Tibial nerve (tissue), 4 donors: ENCODE measurements at regions not wholly inside any gene's neighbourhood (a gene's known extent, or its start where the extent isn't known, plus 50 kb on each side); places are given as distances from the start of the nearest gene placed in this dataset.

Experiments used
- DNase-seq, 2 donors: peaks; one replicate each; pipeline ENCODE4 v3.0.0-alpha.2; 2019; ENCODE audit warnings: low spot score in 2 of 2
- H3K27ac ChIP-seq, 4 donors: fragments of 200-600 bp; sonication (generic) in 3 of 4; one replicate each; pipeline ENCODE4 v1.5.1; 2017 to 2019; ENCODE audit warnings: mild to moderate bottlenecking in 1 of 4
- H3K27me3 ChIP-seq, 2 donors: fragments of 200-600 bp; sonication (generic) in 1 of 2; one replicate each; pipeline versions ENCODE4 v1.5.1 to v1.6.0; 2017 to 2019
- H3K36me3 ChIP-seq, 3 donors: fragments of 200-600 bp; sonication (generic); one replicate each; pipeline ENCODE4 v1.5.1; 2018 to 2019
- H3K4me1 ChIP-seq, 4 donors: fragments of 200-600 bp; sonication (generic) in 3 of 4; one replicate each; pipeline ENCODE4 v1.5.1; 2017 to 2019
- H3K4me3 ChIP-seq, 4 donors: fragments of 200-600 bp; sonication (generic) in 3 of 4; one replicate each; pipeline ENCODE4 v1.5.1; 2017 to 2019; ENCODE audit warnings: mild to moderate bottlenecking in 1 of 4, moderate library complexity in 1 of 4
- H3K9me3 ChIP-seq, 4 donors: fragments of 200-600 bp; sonication (generic) in 3 of 4; one replicate each; pipeline ENCODE4 v1.5.1; 2017 to 2019
- EP300 ChIP-seq, 2 donors: sonication (generic); formaldehyde crosslinking; IDR thresholded peaks; one replicate each; pipeline ENCODE4 v1.6.1; 2017; ENCODE audit warnings: antibody characterized with exemption in 2 of 2, mild to moderate bottlenecking in 1 of 2
- POLR2A ChIP-seq, 2 donors: fragments of 450-650 bp; IDR thresholded peaks; one replicate each; pipeline ENCODE4 v1.6.1; 2017; ENCODE audit warnings: antibody characterized with exemption in 2 of 2, mild to moderate bottlenecking in 2 of 2, moderate library complexity in 2 of 2
- WGBS, 2 donors: methylation state at CpG; one replicate each; pipeline ENCODE4 v1.1.5; 2018; 5-methylcytosine and 5-hydroxymethylcytosine counted together
- TF ChIP-seq, protein P1 (sequence below), 5 experiments: fragments of 200-600 bp in 3 of 5; fragments of 450-650 bp in 2 of 5; sonication (generic) in 3 of 5; IDR thresholded peaks; one replicate each; pipeline ENCODE4 v1.5.1; 2016 to 2019; ENCODE audit warnings: antibody characterized with exemption in 5 of 5, mild to moderate bottlenecking in 3 of 5, moderate library complexity in 2 of 5

GRCh38 chr6:140732155-140732554 is 1357.7 kb upstream of the CITED2 start:
- H3K27me3 ChIP-seq = no peaks in the 10 kb centered on the region
- no peak overlapping the region for H3K4me3 ChIP-seq
- DNase-seq = no peak
- 81 to 84% methylated on average over 2 of the region's 2 CpGs for WGBS, 2 donors
- H3K9me3 ChIP-seq = no peaks in the 10 kb centered on the region
- H3K36me3 ChIP-seq = no peaks in the 10 kb centered on the region
- no peak overlapping the region for H3K27ac ChIP-seq
- no peaks in the 10 kb centered on the region for H3K4me1 ChIP-seq
- TF ChIP-seq, protein P1, sequence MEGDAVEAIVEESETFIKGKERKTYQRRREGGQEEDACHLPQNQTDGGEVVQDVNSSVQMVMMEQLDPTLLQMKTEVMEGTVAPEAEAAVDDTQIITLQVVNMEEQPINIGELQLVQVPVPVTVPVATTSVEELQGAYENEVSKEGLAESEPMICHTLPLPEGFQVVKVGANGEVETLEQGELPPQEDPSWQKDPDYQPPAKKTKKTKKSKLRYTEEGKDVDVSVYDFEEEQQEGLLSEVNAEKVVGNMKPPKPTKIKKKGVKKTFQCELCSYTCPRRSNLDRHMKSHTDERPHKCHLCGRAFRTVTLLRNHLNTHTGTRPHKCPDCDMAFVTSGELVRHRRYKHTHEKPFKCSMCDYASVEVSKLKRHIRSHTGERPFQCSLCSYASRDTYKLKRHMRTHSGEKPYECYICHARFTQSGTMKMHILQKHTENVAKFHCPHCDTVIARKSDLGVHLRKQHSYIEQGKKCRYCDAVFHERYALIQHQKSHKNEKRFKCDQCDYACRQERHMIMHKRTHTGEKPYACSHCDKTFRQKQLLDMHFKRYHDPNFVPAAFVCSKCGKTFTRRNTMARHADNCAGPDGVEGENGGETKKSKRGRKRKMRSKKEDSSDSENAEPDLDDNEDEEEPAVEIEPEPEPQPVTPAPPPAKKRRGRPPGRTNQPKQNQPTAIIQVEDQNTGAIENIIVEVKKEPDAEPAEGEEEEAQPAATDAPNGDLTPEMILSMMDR (IDR thresholded peaks at IDR 0.05) = no peak
- TF ChIP-seq EP300 (IDR thresholded peaks at IDR 0.05) = no peak
- TF ChIP-seq POLR2A (IDR thresholded peaks at IDR 0.05) = no peak

DNA sequence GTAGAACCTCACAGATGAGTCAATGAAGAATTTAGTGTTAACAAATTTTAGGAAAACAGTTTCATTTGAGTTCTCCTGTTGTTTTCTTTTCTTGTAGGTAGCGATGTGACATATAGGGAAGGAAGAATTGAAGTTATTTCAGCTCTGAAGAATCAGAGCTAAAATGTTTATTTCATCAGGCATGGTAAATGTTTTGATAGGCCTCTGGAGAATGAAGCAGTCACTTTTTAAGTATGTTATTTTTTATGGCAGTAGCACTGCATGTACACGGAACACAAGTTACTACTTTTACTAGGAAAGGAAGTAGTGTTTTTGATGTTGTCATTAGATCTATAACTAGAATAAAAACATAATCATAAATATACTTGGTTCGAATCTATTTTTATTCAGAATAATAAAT is 1357.3 kb upstream of the CITED2 start:
- 81 to 82% methylated on average over 3 of the region's 3 CpGs for WGBS, 2 donors
- H3K9me3 ChIP-seq = no peaks in the 10 kb centered on the region

DNA sequence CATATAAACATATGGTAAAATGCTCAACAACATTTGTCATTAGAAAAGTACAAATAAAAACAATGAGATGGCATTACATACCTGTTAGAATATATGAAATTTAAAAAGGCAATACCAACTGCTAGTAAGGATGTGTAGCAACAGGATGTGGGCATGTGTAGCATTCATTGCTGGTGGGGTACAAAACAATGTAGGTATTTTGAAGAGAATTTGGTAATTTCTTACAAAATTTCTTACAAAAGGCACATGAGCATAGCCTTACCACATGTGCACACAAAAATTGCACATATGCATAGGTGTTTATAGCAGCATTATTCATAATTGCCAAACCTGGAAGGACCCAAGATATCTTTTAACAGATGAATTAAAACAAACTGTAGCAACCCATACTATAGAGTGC is 1355.1 kb upstream of the CITED2 start:
- Histone ChIP-seq H3K27ac (no peak overlapping the region), H3K36me3 (no peaks in the 10 kb centered on the region), H3K4me1 (no peaks in the 10 kb centered on the region), H3K9me3 (peaks cover 0 to 3% (median 0%) of the 10 kb centered on the region in 4 donors), H3K4me3 (no peak overlapping the region), H3K27me3 (no peaks in the 10 kb centered on the region)
- no peak for TF ChIP-seq EP300 (IDR thresholded peaks at IDR 0.05)
- no peak for TF ChIP-seq POLR2A (IDR thresholded peaks at IDR 0.05)
- TF ChIP-seq, protein P1 (IDR thresholded peaks at IDR 0.05) = no peak
- no peak for DNase-seq

More for the DNA sequence above, 1357.3 kb upstream of the CITED2 start:
- no peaks in the 10 kb centered on the region for H3K4me1 ChIP-seq
- no peaks in the 10 kb centered on the region for H3K36me3 ChIP-seq
- TF ChIP-seq, protein P1 (IDR thresholded peaks at IDR 0.05) = no peak
- TF ChIP-seq POLR2A (IDR thresholded peaks at IDR 0.05) = no peak
- no peak for TF ChIP-seq EP300 (IDR thresholded peaks at IDR 0.05)
- no peak for DNase-seq
- H3K27me3 ChIP-seq = no peaks in the 10 kb centered on the region
- H3K4me3 ChIP-seq = no peak overlapping the region
- no peak overlapping the region for H3K27ac ChIP-seq

GRCh38 chr6:140718021-140718420 is 1343.6 kb upstream of the CITED2 start:
- peaks cover 0 to 16% (median 2%) of the 10 kb centered on the region in 4 donors for H3K9me3 ChIP-seq
- H3K4me3 ChIP-seq = no peak overlapping the region
- no peaks in the 10 kb centered on the region for H3K4me1 ChIP-seq
- H3K27me3 ChIP-seq = no peaks in the 10 kb centered on the region
- no peak overlapping the region for H3K27ac ChIP-seq
- no peak for DNase-seq
- no peak for TF ChIP-seq EP300 (IDR thresholded peaks at IDR 0.05)
- TF ChIP-seq POLR2A (IDR thresholded peaks at IDR 0.05) = no peak
- H3K36me3 ChIP-seq = no peaks in the 10 kb centered on the region

GRCh38 chr6:140713495-140713894 is 1339.0 kb upstream of the CITED2 start:
- Histone ChIP-seq H3K4me3 (no peak overlapping the region), H3K36me3 (no peaks in the 10 kb centered on the region), H3K9me3 (peaks cover 0 to 16% (median 2%) of the 10 kb centered on the region in 4 donors), H3K27me3 (no peaks in the 10 kb centered on the region), H3K27ac (no peak overlapping the region), H3K4me1 (no peaks in the 10 kb centered on the region)
- WGBS, 2 donors = 64 to 67% methylated on average over 1 of the region's 1 CpG
- TF ChIP-seq EP300 (IDR thresholded peaks at IDR 0.05) (no peak), POLR2A (IDR thresholded peaks at IDR 0.05) (no peak)
- TF ChIP-seq, protein P1 (IDR thresholded peaks at IDR 0.05) = no peak
- no peak for DNase-seq

DNA sequence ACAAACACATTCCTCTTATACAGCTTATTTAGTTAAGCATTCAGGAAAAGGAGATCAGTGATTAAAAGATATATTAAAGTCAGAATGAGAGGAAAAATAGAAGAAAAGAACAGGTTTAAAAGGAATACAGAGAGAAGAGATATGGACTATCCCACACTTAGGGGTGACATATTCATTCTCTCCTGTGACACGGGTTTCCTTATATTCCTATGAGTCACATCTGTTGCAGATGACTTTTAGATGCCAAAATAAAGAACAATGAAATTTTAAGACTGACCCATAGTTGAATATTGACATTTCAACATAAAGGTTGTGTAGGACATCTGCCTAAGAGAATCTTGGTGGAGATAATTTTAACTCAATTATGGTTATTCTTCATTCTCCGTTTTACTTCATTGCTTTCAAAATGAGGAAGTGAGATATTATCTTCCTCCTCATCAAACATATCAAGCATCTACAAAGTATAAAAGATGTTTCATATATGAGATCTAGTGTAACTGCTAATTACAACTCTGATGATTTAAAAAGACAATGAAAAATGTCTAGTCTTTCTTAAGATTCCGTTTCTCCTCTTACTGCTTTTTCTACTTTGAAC is 1336.7 kb upstream of the CITED2 start:
- Histone ChIP-seq H3K4me1 (no peaks in the 10 kb centered on the region), H3K4me3 (no peak overlapping the region), H3K9me3 (peaks cover 0 to 6% (median 0%) of the 10 kb centered on the region in 4 donors), H3K27ac (no peak overlapping the region), H3K27me3 (no peaks in the 10 kb centered on the region), H3K36me3 (no peaks in the 10 kb centered on the region)
- TF ChIP-seq, protein P1 (IDR thresholded peaks at IDR 0.05) = no peak
- no peak for TF ChIP-seq EP300 (IDR thresholded peaks at IDR 0.05)
- no peak for TF ChIP-seq POLR2A (IDR thresholded peaks at IDR 0.05)
- 73 to 81% methylated on average over 3 of the region's 3 CpGs for WGBS, 2 donors
- no peak for DNase-seq
